NCI-H1048 (cell line): ENCODE measurements at regions not wholly inside any gene's neighbourhood (a gene's known extent, or its start where the extent isn't known, plus 50 kb on each side); places are given as distances from the start of the nearest gene placed in this dataset.

Experiments
- DNase-seq: peaks from one replicate; lab custom pipeline; 2025; lab: John Stamatoyannopoulos, UW

DNA sequence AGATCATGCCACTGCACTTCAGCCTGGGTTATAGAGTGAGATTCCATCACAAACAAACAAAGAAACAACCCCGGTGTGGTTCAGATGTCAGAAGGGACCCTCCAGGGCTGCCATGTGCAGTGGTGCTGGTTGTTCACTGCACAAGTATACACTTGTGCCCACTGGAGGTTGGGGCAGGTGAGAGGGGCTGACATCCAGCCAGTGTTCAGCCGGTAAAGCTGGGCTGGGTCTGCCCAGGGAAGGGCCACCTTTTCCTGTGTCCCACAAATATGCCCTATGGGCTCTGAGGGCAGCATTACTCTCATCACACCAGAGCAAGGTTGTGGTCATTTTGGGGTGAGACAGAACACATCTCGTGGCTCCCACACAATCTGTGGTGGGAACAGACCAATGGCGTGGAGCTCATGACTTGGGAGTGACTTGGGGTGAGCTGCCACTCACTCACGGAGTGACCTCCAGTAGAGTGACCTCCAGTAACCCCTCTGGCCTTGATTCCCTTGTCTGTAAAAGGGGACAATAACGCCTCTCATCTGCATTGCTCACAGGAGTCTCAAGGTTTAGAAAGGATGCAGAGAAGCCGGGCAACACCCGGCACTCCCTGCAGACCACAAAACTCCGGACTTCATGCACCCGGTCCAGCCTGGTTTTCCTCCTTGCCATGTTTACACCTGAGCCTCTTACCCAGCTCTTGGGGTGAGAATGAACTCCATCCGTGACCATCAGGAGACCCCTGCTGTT, 69.0 kb upstream of the VRK1 start:
- no peak for DNase-seq

DNA sequence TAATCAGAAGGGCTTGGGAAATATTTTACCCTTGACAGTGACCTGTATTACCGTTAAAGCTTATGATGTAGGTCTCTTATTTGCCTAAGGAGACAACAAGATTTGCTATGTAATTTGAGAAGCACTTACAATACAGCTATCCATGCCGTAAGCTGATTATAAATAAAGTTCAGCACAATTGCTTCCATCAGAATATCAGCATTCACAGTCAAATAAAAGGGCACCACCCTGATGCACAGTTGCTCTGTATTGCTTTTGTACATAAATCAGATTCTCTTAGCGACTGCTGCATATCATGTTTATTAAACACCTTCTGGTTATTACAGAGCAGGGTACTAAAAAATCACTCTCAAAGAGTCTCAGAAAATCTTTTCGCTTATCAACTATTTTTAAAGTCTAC, 67.3 kb upstream of the VRK1 start:
- no peak for DNase-seq

DNA sequence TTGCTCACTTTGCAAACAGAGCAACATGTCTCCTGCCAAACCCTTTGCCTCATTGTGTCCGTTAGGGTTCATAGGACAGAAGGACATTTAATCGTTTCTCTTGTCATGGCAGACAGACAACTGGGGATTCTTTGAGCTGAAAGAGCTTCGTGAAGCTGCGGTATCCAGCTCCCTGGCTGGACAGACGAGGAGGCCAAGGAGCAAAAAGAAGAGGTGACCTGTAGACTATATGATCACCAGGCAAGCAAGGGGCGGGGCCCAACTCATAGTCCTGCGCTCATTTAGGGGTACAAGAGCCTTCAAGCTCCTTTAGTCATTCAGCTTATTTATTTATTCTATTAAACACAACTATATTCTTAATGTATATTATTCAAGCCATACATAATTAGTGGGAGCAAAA, 66.8 kb upstream of the VRK1 start:
- DNase-seq, result no peak

DNA sequence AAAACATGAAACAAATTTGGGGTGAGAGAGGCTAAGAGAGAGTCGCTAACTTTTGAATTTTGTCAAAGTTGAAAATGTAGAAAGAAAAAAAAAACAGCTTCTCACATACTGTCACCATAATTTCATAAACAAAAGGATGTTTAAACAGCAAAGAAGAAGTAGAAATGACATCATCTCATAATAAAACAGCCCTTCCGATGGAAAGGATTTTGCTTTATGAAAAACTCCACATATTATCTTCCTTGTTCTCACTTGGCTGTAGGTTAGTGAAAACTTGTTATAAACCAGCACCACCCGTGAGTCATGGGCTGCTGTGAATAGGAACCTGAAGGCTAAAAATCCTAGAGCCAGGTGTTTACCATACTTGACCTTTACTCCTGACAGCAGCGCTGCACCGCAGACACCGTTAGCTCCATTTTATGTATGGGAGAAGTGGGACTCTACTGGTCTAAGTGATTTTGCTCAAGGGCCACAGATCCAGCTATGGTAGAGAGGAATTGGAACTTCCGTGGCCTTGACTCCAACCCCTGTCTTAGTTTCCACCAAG, 63.0 kb upstream of the VRK1 start:
- no peak for DNase-seq

DNA sequence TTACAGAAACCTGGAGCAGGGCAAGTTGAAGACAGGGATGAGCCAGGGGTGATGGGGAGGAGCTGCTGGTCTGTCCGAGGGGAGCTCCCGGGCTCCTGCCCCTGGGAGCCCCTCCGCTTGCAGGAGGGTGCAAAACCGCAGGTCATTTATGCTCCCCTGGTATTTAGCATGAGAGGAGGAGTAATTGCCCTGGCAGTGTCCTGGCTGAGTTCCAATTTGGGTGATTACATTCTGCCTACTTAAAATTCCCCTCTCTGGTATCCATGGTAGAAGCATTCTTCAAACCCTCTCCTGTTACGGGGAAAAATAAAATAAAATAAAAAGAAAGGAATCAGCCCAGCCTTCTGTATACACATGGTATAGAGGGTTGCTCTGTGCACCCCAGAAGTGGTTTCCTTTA, 61.7 kb upstream of the VRK1 start:
- no peak for DNase-seq

DNA sequence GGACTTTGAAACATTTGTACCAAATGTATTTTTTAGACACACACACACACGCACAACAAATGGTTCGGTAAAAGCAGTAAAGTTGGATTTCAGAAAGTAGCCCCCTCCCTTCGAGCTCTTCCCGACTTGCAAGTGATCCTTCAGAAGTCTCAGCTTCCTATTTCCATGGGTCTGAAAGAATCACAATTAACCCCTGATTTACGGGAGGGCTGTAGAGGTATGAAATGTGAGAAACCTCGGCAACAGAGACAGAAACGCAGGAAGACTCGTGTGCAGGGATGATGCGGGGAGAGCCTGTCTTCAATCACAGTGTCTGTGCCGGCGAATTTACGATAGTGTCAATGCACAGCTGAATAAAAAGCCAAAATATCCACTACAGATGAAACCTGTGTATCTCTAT, 60.7 kb upstream of the VRK1 start:
- no peak for DNase-seq

DNA sequence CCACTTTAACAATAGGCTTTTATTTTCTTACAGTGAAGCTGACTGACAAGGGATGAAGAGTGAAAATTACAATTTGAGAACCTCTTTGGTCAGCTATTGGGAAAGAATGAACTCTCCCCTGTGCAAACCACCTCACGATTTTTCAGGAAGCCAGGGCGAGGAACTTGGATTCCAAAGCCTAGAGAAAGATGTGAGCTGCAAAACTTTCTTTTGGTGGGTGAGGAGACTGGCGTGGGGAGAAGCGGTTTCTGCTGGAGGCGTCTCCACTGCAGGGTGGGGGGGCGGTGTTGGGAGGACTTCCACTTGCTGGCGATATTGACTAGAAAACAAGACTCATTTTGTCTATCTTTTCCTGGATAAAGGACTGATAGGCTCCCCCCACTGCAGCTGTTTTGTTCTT, 59.3 kb upstream of the VRK1 start:
- no peak for DNase-seq

DNA sequence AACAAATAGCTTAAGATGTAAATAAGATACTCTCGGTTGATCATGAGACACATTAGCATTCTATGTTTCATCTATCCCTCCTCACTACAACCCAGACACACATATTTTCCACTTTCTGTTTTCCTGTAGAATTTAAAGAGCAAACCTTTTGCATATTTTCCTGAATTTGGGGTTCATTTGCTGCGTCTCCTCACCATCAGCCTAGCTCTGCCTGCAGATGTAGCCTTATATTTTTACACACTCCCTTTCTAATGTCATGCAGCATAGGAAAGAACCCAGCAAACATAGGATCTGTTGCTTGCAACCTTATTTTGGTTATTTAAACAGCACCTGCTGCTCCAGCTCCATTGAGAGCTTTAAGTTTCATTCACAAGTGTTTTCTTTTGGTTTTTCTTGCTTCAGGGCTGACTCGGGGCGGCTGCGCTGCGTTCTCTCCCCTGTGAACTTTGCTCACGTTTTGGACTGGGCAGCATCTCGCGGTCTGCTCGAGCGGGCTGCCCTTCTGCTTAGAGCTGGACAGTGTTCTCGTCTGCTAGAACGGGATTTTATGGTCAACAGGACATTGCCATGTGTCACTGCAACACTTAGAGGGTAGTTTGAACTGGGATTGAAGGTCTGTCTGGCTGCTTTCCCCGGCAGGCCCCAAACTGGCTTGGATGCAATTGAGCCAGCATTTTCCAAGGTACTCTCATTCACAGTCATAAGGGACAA, 57.8 kb upstream of the VRK1 start:
- no peak for DNase-seq

DNA sequence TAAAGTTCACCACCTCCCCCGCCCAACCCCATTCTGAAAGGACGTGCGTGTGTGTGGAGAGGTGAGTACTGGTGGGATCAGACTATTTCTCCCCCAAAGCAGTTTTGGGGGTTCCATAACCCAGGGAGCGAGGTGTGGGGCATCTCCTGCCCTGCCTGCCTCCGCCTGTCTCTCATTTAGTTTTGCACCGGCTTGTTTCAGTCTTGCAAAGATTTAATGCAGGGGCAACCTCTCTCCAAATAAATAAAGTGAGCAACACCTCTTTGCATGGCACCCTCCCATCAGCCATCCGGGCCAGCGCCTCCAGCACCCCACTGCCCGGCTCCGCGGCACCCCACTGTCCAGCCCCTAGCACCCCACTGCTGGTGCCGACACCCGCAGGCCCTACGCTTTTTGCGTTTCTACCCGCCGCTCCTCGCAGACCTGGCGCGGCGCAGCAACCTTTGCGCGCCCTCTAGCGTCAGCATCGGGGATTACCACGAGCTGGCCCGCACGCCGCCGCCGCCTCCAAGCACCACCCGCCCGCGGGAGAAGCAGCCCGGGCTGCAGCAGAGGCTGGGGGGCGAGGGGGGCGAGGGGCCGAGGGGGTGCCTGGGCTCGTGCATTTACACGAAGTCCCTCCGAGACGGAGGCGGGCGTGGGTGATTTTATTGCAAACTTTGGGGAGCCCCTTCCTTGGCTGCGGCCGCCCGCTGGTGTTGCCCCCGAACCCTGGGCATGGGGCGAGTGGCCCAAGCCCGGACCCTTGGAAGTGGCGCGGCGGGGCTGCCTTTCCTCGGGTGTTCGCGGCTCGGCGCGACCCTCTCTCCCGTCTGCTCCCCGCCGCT, 55.8 kb upstream of the VRK1 start:
- peak; percentile 11 for DNase-seq

DNA sequence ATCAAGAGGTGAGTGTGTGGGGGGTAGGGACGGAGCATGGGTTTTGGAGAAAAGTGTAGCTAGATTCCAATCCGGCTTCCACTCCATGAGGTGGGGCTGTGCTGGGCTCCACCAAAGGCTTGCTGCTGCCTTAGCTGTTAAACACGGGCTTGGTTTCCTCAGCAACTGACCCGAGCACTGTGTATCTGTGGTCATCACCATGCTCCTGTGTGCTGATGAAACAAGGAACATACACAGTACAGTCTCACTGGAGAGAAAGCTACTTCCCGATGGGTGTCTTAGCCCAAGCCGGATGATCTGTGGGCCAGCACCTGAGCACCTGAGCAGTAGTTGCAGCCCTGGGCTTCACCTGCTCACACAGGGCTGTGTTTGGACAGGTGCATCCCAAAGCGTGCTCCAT, 52.9 kb upstream of the VRK1 start:
- no peak for DNase-seq

DNA sequence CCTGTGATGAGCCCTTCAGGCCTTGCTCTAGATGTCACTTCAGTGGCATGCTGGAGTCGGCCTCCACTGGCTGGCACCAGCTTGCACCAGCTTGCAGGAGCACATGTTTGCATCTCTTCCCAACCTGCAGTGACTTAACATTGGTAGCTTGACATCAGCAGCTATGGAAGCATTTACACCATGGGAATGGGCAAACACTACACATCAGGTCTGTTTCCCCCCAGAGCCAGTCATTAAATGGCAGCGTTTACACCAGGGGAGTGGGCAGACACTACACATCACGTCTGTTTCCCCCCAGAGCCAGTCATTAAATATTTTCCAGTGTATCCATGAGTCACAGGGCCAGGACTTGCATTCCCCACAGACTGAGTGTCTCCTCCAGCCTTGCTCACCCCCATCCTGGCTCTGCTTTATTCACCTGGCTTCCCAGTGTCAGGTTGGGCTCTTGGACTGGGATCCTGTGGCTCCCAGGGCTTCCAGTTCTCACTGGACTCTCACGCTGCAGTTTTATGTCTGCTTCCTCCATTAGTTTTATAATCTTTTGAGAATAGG, 51.6 kb upstream of the VRK1 start:
- DNase-seq, result no peak

DNA sequence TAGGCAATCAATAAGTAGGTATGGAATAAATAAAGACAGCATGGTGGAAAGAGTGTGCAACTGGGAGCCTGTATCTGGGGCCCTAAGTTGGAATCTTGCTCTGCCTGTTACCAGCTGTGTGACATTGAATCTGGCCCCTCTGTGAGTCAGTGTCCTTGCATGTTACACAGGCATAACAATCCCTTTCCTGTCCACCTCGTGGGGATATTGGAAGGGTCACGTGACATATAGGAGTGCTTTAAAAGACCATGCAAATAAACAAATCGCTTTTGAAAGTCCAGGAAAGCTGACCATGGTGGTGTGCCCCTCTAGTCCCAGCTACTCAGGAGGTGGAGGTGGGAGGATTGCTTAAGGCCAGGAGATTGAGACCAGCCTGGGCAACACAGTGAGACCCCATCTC, 51.1 kb upstream of the VRK1 start:
- no peak for DNase-seq

DNA sequence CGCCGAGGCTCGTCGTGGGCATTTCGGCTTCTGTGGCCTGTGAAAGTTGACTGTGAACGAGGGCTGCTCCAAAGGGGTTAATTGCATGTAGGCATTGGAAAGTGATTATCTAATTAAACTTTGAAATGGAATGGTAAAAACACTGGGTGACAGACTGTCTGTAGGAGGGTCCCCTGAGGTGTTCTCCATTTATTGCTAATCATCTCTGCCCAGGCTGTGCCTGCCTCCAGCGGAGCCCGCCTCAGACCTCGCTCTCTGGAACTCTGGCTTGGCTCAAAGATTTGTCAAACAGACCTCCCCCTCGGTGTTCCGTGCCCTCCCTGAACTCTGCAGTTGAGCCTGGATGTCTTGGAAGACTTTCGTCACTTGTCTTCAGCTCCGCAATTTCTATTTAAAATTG, 50.2 kb upstream of the VRK1 start:
- DNase-seq, result no peak
